ENCODE measurements at regions not wholly inside any gene's neighbourhood (a gene's known extent, or its start where the extent isn't known, plus 50 kb on each side); places are given as distances from the start of the nearest gene placed in this dataset.

- H3F3A ChIP-seq (ENCODE audit: low read depth): no peaks in the 10 kb centered on the region
- TF ChIP-seq EZH2phosphoT487 (IDR thresholded peaks at IDR 0.05; ENCODE audit: borderline replicate concordance) (no peak), CTCF (conservative IDR thresholded peaks at IDR 0.05; ENCODE audit: low read length) (no peak)
- no peak overlapping the region for H3K9ac ChIP-seq (ENCODE audit: low read depth, low read length, poor library complexity, severe bottlenecking)
- no peak overlapping the region for H3K4me2 ChIP-seq (ENCODE audit: low read depth, low read length, poor library complexity, severe bottlenecking)
- no peaks in the 10 kb centered on the region for H4K20me1 ChIP-seq (ENCODE audit: insufficient read depth, low read length, poor library complexity, severe bottlenecking)
- H3K27me3 ChIP-seq (ENCODE audit: insufficient read depth, low read length, poor library complexity, severe bottlenecking): no peaks in the 10 kb centered on the region
- no peak overlapping the region for H2AFZ ChIP-seq (ENCODE audit: low read length)
- H3K36me3 ChIP-seq (ENCODE audit: insufficient read depth, low read length): no peaks in the 10 kb centered on the region
- no peak overlapping the region for H3K4me3 ChIP-seq (ENCODE audit: low read length, poor library complexity, severe bottlenecking)
- H3K79me2 ChIP-seq (ENCODE audit: insufficient read depth, low read length): no peaks in the 10 kb centered on the region
- H3K9me3 ChIP-seq (ENCODE audit: insufficient read depth, low read depth, low read length): no peaks in the 10 kb centered on the region
- no peaks in the 10 kb centered on the region for H3K4me1 ChIP-seq (ENCODE audit: insufficient read depth, low read length, poor library complexity, severe bottlenecking)
- no peaks in the 10 kb centered on the region for H3K9me2 ChIP-seq (replicated peaks; ENCODE audit: low read depth, low read length)
Measured at GRCh38 chr9:118326326-118326725, 622.1 kb downstream of the TLR4 start.

- H3K27me3 ChIP-seq (ENCODE audit: insufficient read depth, low read length, poor library complexity, severe bottlenecking): no peaks in the 10 kb centered on the region
- H3K4me1 ChIP-seq (ENCODE audit: insufficient read depth, low read length, poor library complexity, severe bottlenecking): no peaks in the 10 kb centered on the region
- no peaks in the 10 kb centered on the region for H3K9me3 ChIP-seq (ENCODE audit: insufficient read depth, low read depth, low read length)
- H3K9me2 ChIP-seq (replicated peaks; ENCODE audit: low read depth, low read length): no peaks in the 10 kb centered on the region
- no peaks in the 10 kb centered on the region for H3K79me2 ChIP-seq (ENCODE audit: insufficient read depth, low read length)
- no peak overlapping the region for H2AFZ ChIP-seq (ENCODE audit: low read length)
- H3F3A ChIP-seq (ENCODE audit: low read depth): no peaks in the 10 kb centered on the region
- H4K20me1 ChIP-seq (ENCODE audit: insufficient read depth, low read length, poor library complexity, severe bottlenecking): no peaks in the 10 kb centered on the region
- H3K4me2 ChIP-seq (ENCODE audit: low read depth, low read length, poor library complexity, severe bottlenecking): no peak overlapping the region
- H3K36me3 ChIP-seq (ENCODE audit: insufficient read depth, low read length): no peaks in the 10 kb centered on the region
- no peak overlapping the region for H3K4me3 ChIP-seq (ENCODE audit: low read length, poor library complexity, severe bottlenecking)
- H3K9ac ChIP-seq (ENCODE audit: low read depth, low read length, poor library complexity, severe bottlenecking): no peak overlapping the region
- no peak for TF ChIP-seq CTCF (conservative IDR thresholded peaks at IDR 0.05; ENCODE audit: low read length)
- TF ChIP-seq EZH2phosphoT487 (IDR thresholded peaks at IDR 0.05; ENCODE audit: borderline replicate concordance): no peak
Measured at GRCh38 chr9:118330191-118330986, 626.2 kb downstream of the TLR4 start.

GRCh38 chr9:118331622-118332045, 627.4 kb downstream of the TLR4 start:
- H3K9ac ChIP-seq (ENCODE audit: low read depth, low read length, poor library complexity, severe bottlenecking): no peak overlapping the region
- TF ChIP-seq EZH2phosphoT487 (IDR thresholded peaks at IDR 0.05; ENCODE audit: borderline replicate concordance) (no peak), CTCF (conservative IDR thresholded peaks at IDR 0.05; ENCODE audit: low read length) (no peak)
- no peak overlapping the region for H2AFZ ChIP-seq (ENCODE audit: low read length)
- no peaks in the 10 kb centered on the region for H3K4me1 ChIP-seq (ENCODE audit: insufficient read depth, low read length, poor library complexity, severe bottlenecking)
- no peaks in the 10 kb centered on the region for H3F3A ChIP-seq (ENCODE audit: low read depth)
- no peak overlapping the region for H3K4me3 ChIP-seq (ENCODE audit: low read length, poor library complexity, severe bottlenecking)
- no peaks in the 10 kb centered on the region for H3K9me3 ChIP-seq (ENCODE audit: insufficient read depth, low read depth, low read length)
- no peaks in the 10 kb centered on the region for H3K9me2 ChIP-seq (replicated peaks; ENCODE audit: low read depth, low read length)
- H4K20me1 ChIP-seq (ENCODE audit: insufficient read depth, low read length, poor library complexity, severe bottlenecking): no peaks in the 10 kb centered on the region
- H3K79me2 ChIP-seq (ENCODE audit: insufficient read depth, low read length): no peaks in the 10 kb centered on the region
- H3K36me3 ChIP-seq (ENCODE audit: insufficient read depth, low read length): no peaks in the 10 kb centered on the region
- H3K4me2 ChIP-seq (ENCODE audit: low read depth, low read length, poor library complexity, severe bottlenecking): no peak overlapping the region
- no peaks in the 10 kb centered on the region for H3K27me3 ChIP-seq (ENCODE audit: insufficient read depth, low read length, poor library complexity, severe bottlenecking)
